ENCODE measurements at regions not wholly inside any gene's neighbourhood (a gene's known extent, or its start where the extent isn't known, plus 50 kb on each side); places are given as distances from the start of the nearest gene placed in this dataset.

- Histone ChIP-seq H3K4me2 (no peak overlapping the region), H3K9me2 (ENCODE audit: insufficient read depth) (no peaks in the 10 kb centered on the region), H4K20me1 (replicated peaks; ENCODE audit: insufficient read depth) (no peaks in the 10 kb centered on the region), H3K79me2 (replicated peaks; ENCODE audit: insufficient read depth) (no peaks in the 10 kb centered on the region), H2AFZ (no peak overlapping the region), H3K27ac (ENCODE audit: low read depth) (no peak overlapping the region), H3K4me1 (ENCODE audit: insufficient read depth) (no peaks in the 10 kb centered on the region), H3F3A (replicated peaks; ENCODE audit: low read depth) (no peaks in the 10 kb centered on the region), H3K27me3 (ENCODE audit: insufficient read depth) (no peaks in the 10 kb centered on the region), H3K36me3 (ENCODE audit: insufficient read depth) (no peaks in the 10 kb centered on the region), H3K4me3 (no peak overlapping the region)
- H3K27me3 Mint-ChIP-seq (ENCODE audit: insufficient read depth, low read depth, poor library complexity), result peaks cover 2% of the 10 kb centered on the region
- no peaks in the 10 kb centered on the region for H3K9me3 Mint-ChIP-seq
- H3K27ac Mint-ChIP-seq, result no peak overlapping the region; the same call in 1 of the 2 replicates
- ATAC-seq (peak; percentile 91), DNase-seq (ENCODE audit: low spot score) (peak; percentile 53)
- H3K4me3 Mint-ChIP-seq, result no peak overlapping the region
- no peaks in the 10 kb centered on the region for H3K36me3 Mint-ChIP-seq (ENCODE audit: low read depth)
- TF ChIP-seq ETS1 (IDR thresholded peaks at IDR 0.05), result no peak
- TF ChIP-seq CTCF (conservative IDR thresholded peaks at IDR 0.05; ENCODE audit: low read depth in 2 of 2), result peak; percentile 58 to 81
- TF ChIP-seq ZNF331 (CRISPR knock-in tag; IDR thresholded peaks at IDR 0.05; ENCODE audit: low read depth), result no peak
- H3K4me1 Mint-ChIP-seq, result no peaks in the 10 kb centered on the region
These were observed 92.3 kb upstream of the PRPS1L1 start for GRCh38 chr7:18119985-18120384.

GRCh38 chr7:18123508-18124239, 96.0 kb upstream of the PRPS1L1 start:
- H3K4me2 ChIP-seq, result no peak overlapping the region
- H2AFZ ChIP-seq, result no peak overlapping the region
- no peak overlapping the region for H3K4me3 ChIP-seq
- H3K27me3 ChIP-seq (ENCODE audit: insufficient read depth), result no peaks in the 10 kb centered on the region
- no peak for DNase-seq (ENCODE audit: low spot score)
- ATAC-seq, result no peak
- H4K20me1 ChIP-seq (replicated peaks; ENCODE audit: insufficient read depth), result no peaks in the 10 kb centered on the region
- H3K4me1 Mint-ChIP-seq, result peaks cover 1% of the 10 kb centered on the region
- H3K27ac Mint-ChIP-seq, result no peak overlapping the region; the same call in 1 of the 2 replicates
- no peaks in the 10 kb centered on the region for H3K9me3 Mint-ChIP-seq
- no peak overlapping the region for H3K4me3 Mint-ChIP-seq
- TF ChIP-seq NANOG (IDR thresholded peaks at IDR 0.05; ENCODE audit: borderline replicate concordance) (no peak), ZNF114 (CRISPR knock-in tag; IDR thresholded peaks at IDR 0.05) (no peak), STAT1 (IDR thresholded peaks at IDR 0.05; ENCODE audit: unreplicated experiment) (no peak), EZH2phosphoT487 (IDR thresholded peaks at IDR 0.05; ENCODE audit: unreplicated experiment) (no peak), CREB1 (CRISPR knock-in tag; IDR thresholded peaks at IDR 0.05; ENCODE audit: low read depth) (no peak), ZNF331 (CRISPR knock-in tag; IDR thresholded peaks at IDR 0.05; ENCODE audit: low read depth) (no peak), ETS1 (IDR thresholded peaks at IDR 0.05) (no peak)
- H3K79me2 ChIP-seq (replicated peaks; ENCODE audit: insufficient read depth), result no peaks in the 10 kb centered on the region
- H3K36me3 Mint-ChIP-seq (ENCODE audit: low read depth), result no peaks in the 10 kb centered on the region
- H3K27me3 Mint-ChIP-seq (ENCODE audit: insufficient read depth, low read depth, poor library complexity), result peaks cover 2% of the 10 kb centered on the region
- H3K27ac ChIP-seq (ENCODE audit: low read depth), result no peak overlapping the region
- H3K9me2 ChIP-seq (ENCODE audit: insufficient read depth), result no peaks in the 10 kb centered on the region
- H3K4me1 ChIP-seq (ENCODE audit: insufficient read depth), result no peaks in the 10 kb centered on the region
- H3K36me3 ChIP-seq (ENCODE audit: insufficient read depth), result no peaks in the 10 kb centered on the region
- H3F3A ChIP-seq (replicated peaks; ENCODE audit: low read depth), result no peaks in the 10 kb centered on the region

Measured in GM23338 (cell line).